ENCODE measurements at regions not wholly inside any gene's neighbourhood (a gene's known extent, or its start where the extent isn't known, plus 50 kb on each side); places are given as distances from the start of the nearest gene placed in this dataset.

GRCh38 chr6:26299286-26300042 lies 65.5 kb upstream of the BTN3A2 start:
- no peak for DNase-seq
- peaks cover 15 to 21% of the 10 kb centered on the region in 2 donors for H3K4me1 Mint-ChIP-seq
- no peak overlapping the region for H3K27ac Mint-ChIP-seq
- no peaks in the 10 kb centered on the region for H3K9me3 Mint-ChIP-seq
- H3K27me3 Mint-ChIP-seq (ENCODE audit: low read depth in 3 of 3): peaks cover 3 to 12% (median 6%) of the 10 kb centered on the region in 3 donors
- no peaks in the 10 kb centered on the region for H3K36me3 Mint-ChIP-seq
- no peak overlapping the region for H3K4me3 Mint-ChIP-seq

GRCh38 chr6:26300043-26300331 lies 65.0 kb upstream of the BTN3A2 start:
- no peaks in the 10 kb centered on the region for H3K9me3 Mint-ChIP-seq
- peaks cover 8 to 15% (median 9%) of the 10 kb centered on the region in 3 donors for H3K27me3 Mint-ChIP-seq (ENCODE audit: low read depth in 3 of 3)
- H3K27ac Mint-ChIP-seq: no peak overlapping the region
- no peak for DNase-seq
- no peak overlapping the region for H3K4me3 Mint-ChIP-seq
- peaks cover 20 to 26% of the 10 kb centered on the region in 2 donors for H3K4me1 Mint-ChIP-seq
- H3K36me3 Mint-ChIP-seq: no peaks in the 10 kb centered on the region

- H3K4me3 Mint-ChIP-seq: no peak overlapping the region
- H3K4me1 Mint-ChIP-seq: peaks cover 24 to 29% of the 10 kb centered on the region in 2 donors
Measured at GRCh38 chr6:26300359-26300758, 64.6 kb upstream of the BTN3A2 start.

GRCh38 chr6:26300828-26301227 lies 64.2 kb upstream of the BTN3A2 start:
- no peak for DNase-seq
- no peak overlapping the region for H3K27ac Mint-ChIP-seq
- H3K9me3 Mint-ChIP-seq: no peaks in the 10 kb centered on the region
- H3K36me3 Mint-ChIP-seq: no peaks in the 10 kb centered on the region
- H3K27me3 Mint-ChIP-seq (ENCODE audit: low read depth in 3 of 3): peaks cover 9 to 20% (median 16%) of the 10 kb centered on the region in 3 donors
- peaks cover 25 to 29% of the 10 kb centered on the region in 2 donors for H3K4me1 Mint-ChIP-seq
- H3K4me3 Mint-ChIP-seq: no peak overlapping the region

More at GRCh38 chr6:26300359-26300758, 64.6 kb upstream of the BTN3A2 start:
- no peaks in the 10 kb centered on the region for H3K9me3 Mint-ChIP-seq
- DNase-seq: no peak
- H3K27me3 Mint-ChIP-seq (ENCODE audit: low read depth in 3 of 3): peaks cover 9 to 19% (median 11%) of the 10 kb centered on the region in 3 donors
- no peaks in the 10 kb centered on the region for H3K36me3 Mint-ChIP-seq
- H3K27ac Mint-ChIP-seq: no peak overlapping the region

- DNase-seq: no peak
- Mint-ChIP-seq H3K36me3 (no peaks in the 10 kb centered on the region), H3K27me3 (ENCODE audit: low read depth in 3 of 3) (peaks cover 9 to 20% (median 16%) of the 10 kb centered on the region in 3 donors), H3K27ac (no peak overlapping the region), H3K4me3 (no peak overlapping the region), H3K4me1 (peaks cover 27 to 30% of the 10 kb centered on the region in 2 donors), H3K9me3 (no peaks in the 10 kb centered on the region)
Measured at GRCh38 chr6:26301638-26302037, 63.4 kb upstream of the BTN3A2 start.

- no peak for DNase-seq
- Mint-ChIP-seq H3K4me1 (peaks cover 39 to 44% of the 10 kb centered on the region in 2 donors), H3K36me3 (no peaks in the 10 kb centered on the region), H3K9me3 (no peaks in the 10 kb centered on the region), H3K4me3 (peak overlapping the region in 4 of 5 donors; percentile 24 to 91 (median 38)), H3K27ac (peak overlapping the region in 5 of 6 donors; percentile 20 to 98 (median 62)), H3K27me3 (ENCODE audit: low read depth in 3 of 3) (peaks cover 9 to 18% (median 17%) of the 10 kb centered on the region in 3 donors)
Measured at GRCh38 chr6:26302941-26303559, 61.9 kb upstream of the BTN3A2 start.

GRCh38 chr6:26304213-26304796 lies 60.7 kb upstream of the BTN3A2 start:
- H3K36me3 Mint-ChIP-seq: no peaks in the 10 kb centered on the region
- peaks cover 8 to 17% (median 17%) of the 10 kb centered on the region in 3 donors for H3K27me3 Mint-ChIP-seq (ENCODE audit: low read depth in 3 of 3)
- H3K27ac Mint-ChIP-seq: peak overlapping the region; percentile 62 to 98 (median 94)
- peak overlapping the region; percentile 77 to 97 (median 91) for H3K4me3 Mint-ChIP-seq
- no peaks in the 10 kb centered on the region for H3K9me3 Mint-ChIP-seq
- H3K4me1 Mint-ChIP-seq: peaks cover 49 to 52% of the 10 kb centered on the region in 2 donors
- DNase-seq: peak; percentile 54 to 70 (median 64)

- Mint-ChIP-seq H3K36me3 (no peaks in the 10 kb centered on the region), H3K4me3 (peak overlapping the region; percentile 77 to 97 (median 91)), H3K27me3 (ENCODE audit: low read depth in 3 of 3) (peaks cover 11 to 22% (median 13%) of the 10 kb centered on the region in 3 donors), H3K4me1 (peaks cover 56 to 59% of the 10 kb centered on the region in 2 donors), H3K9me3 (no peaks in the 10 kb centered on the region), H3K27ac (peak overlapping the region; percentile 62 to 98 (median 94))
- peak; percentile 64 to 81 (median 78) for DNase-seq
Measured at GRCh38 chr6:26304797-26305640, 60.0 kb upstream of the BTN3A2 start.

GRCh38 chr6:26305641-26305969 lies 59.4 kb upstream of the BTN3A2 start:
- Mint-ChIP-seq H3K9me3 (no peaks in the 10 kb centered on the region), H3K27ac (peak overlapping the region in 5 of 6 donors; percentile 90 to 98 (median 95)), H3K36me3 (no peaks in the 10 kb centered on the region), H3K4me1 (peaks cover 62 to 65% of the 10 kb centered on the region in 2 donors), H3K4me3 (peak overlapping the region; percentile 8 to 97 (median 91)), H3K27me3 (ENCODE audit: low read depth in 3 of 3) (peaks cover 11 to 25% (median 13%) of the 10 kb centered on the region in 3 donors)
- DNase-seq: no peak

GRCh38 chr6:26306232-26306631 lies 58.8 kb upstream of the BTN3A2 start:
- peaks cover 15 to 30% (median 18%) of the 10 kb centered on the region in 3 donors for H3K27me3 Mint-ChIP-seq (ENCODE audit: low read depth in 3 of 3)
- DNase-seq: no peak
- H3K36me3 Mint-ChIP-seq: no peaks in the 10 kb centered on the region
- peaks cover 66 to 72% of the 10 kb centered on the region in 2 donors for H3K4me1 Mint-ChIP-seq
- H3K27ac Mint-ChIP-seq: peak overlapping the region in 1 of 6 donors; percentile 45
- no peaks in the 10 kb centered on the region for H3K9me3 Mint-ChIP-seq
- no peak overlapping the region for H3K4me3 Mint-ChIP-seq

GRCh38 chr6:26307850-26308249 lies 57.1 kb upstream of the BTN3A2 start:
- DNase-seq: peak; percentile 46 to 68 (median 63)
- Mint-ChIP-seq H3K27me3 (ENCODE audit: low read depth in 3 of 3) (peaks cover 30 to 46% (median 31%) of the 10 kb centered on the region in 3 donors), H3K27ac (peak overlapping the region; percentile 28 to 88 (median 76)), H3K36me3 (no peaks in the 10 kb centered on the region), H3K4me3 (peak overlapping the region; percentile 44 to 75 (median 58)), H3K9me3 (peaks cover 0 to under 1% (median under 1%) of the 10 kb centered on the region in 6 donors), H3K4me1 (peaks cover 82 to 88% of the 10 kb centered on the region in 2 donors)

- Mint-ChIP-seq H3K9me3 (peaks cover 0 to 6% (median 4%) of the 10 kb centered on the region in 6 donors), H3K27ac (peak overlapping the region in 5 of 6 donors; percentile 73 to 84 (median 77)), H3K4me3 (peak overlapping the region in 4 of 5 donors; percentile 22 to 63 (median 28)), H3K36me3 (no peaks in the 10 kb centered on the region), H3K27me3 (ENCODE audit: low read depth in 3 of 3) (peaks cover 33 to 57% (median 36%) of the 10 kb centered on the region in 3 donors), H3K4me1 (peaks cover 80% of the 10 kb centered on the region in 2 donors)
- no peak for DNase-seq
Measured at GRCh38 chr6:26309731-26310142, 55.3 kb upstream of the BTN3A2 start.

- no peaks in the 10 kb centered on the region for H3K36me3 Mint-ChIP-seq
- peaks cover 0 to 6% (median 4%) of the 10 kb centered on the region in 6 donors for H3K9me3 Mint-ChIP-seq
- H3K27me3 Mint-ChIP-seq (ENCODE audit: low read depth in 3 of 3): peaks cover 26 to 45% (median 33%) of the 10 kb centered on the region in 3 donors
- peak overlapping the region in 3 of 5 donors; percentile 5 to 46 (median 41) for H3K4me3 Mint-ChIP-seq
- H3K4me1 Mint-ChIP-seq: peaks cover 68 to 70% of the 10 kb centered on the region in 2 donors
- peak overlapping the region in 5 of 6 donors; percentile 19 to 97 (median 64) for H3K27ac Mint-ChIP-seq
- DNase-seq: peak in 2 of 3 donors; percentile 22 to 59
Measured at GRCh38 chr6:26311012-26311384, 54.0 kb upstream of the BTN3A2 start.

Measured in immature natural killer cell (primary cell).